A673 (cell line): ENCODE measurements at regions not wholly inside any gene's neighbourhood (a gene's known extent, or its start where the extent isn't known, plus 50 kb on each side); places are given as distances from the start of the nearest gene placed in this dataset.
"Not testable (repeated sequence)": the region's sequence is repeated elsewhere in the genome, so short reads cannot be mapped to it uniquely, and the experiment has no call there.

Experiments used
- BruUV-seq: library from RNA; stranded (reverse); fragments of 400-500 nt; replicated peaks from 2 replicates; lab custom pipeline; 2021; lab: Mats Ljungman, UMichigan
- CTCF ChIA-PET: fragments of 300-600 bp; sonication (Branson Sonifier 250); formaldehyde crosslinking; loops from one replicate; lab custom pipeline; 2022; ENCODE audit warnings: antibody characterized with exemption; lab: Charles Lee
- POLR2A ChIA-PET: fragments of 300-600 bp; sonication (Branson Sonifier 250); formaldehyde crosslinking; loops from one replicate; lab custom pipeline; 2022; ENCODE audit warnings: antibody characterized with exemption; ENCODE audit not compliant: low non-redundant PET; lab: Charles Lee
- DNase-seq: peaks from one replicate; pipeline ENCODE4 v3.0.0-alpha.2; 2015; ENCODE audit warnings: low spot score
- H3K27ac ChIP-seq: fragments of 200-600 bp; sonication (generic); 2 replicates; pipeline ENCODE4 v1.5.1; 2016; ENCODE audit warnings: mixed run types, low read depth, mild to moderate bottlenecking, mixed read lengths, antibody characterized with exemption, low read length; ENCODE audit not compliant: poor library complexity, severe bottlenecking
- H3K27me3 ChIP-seq: fragments of 200-600 bp; sonication (generic); replicated peaks from 2 replicates; pipeline ENCODE4 v1.6.1; 2017; ENCODE audit warnings: mixed run types, low read depth, mild to moderate bottlenecking, mixed read lengths, antibody characterized with exemption, low read length; ENCODE audit not compliant: insufficient read depth, poor library complexity
- H3K36me3 ChIP-seq: fragments of 200-600 bp; sonication (generic); 2 replicates; pipeline ENCODE4 v1.6.1; 2016; ENCODE audit warnings: mixed run types, mild to moderate bottlenecking, mixed read lengths, antibody characterized with exemption, low read length; ENCODE audit not compliant: insufficient read depth, poor library complexity, severe bottlenecking
- H3K4me1 ChIP-seq: fragments of 200-600 bp; sonication (generic); 2 replicates; pipeline ENCODE4 v1.6.1; 2017; ENCODE audit warnings: mixed run types, mild to moderate bottlenecking, mixed read lengths, antibody characterized with exemption, low read length; ENCODE audit not compliant: insufficient read depth, poor library complexity, severe bottlenecking
- H3K4me3 ChIP-seq: fragments of 200-600 bp; sonication (generic); 2 replicates; pipeline ENCODE4 v1.5.1; 2016; ENCODE audit warnings: low read depth, mixed run types, mild to moderate bottlenecking, mixed read lengths, low read length; ENCODE audit not compliant: poor library complexity, severe bottlenecking
- H3K9me3 ChIP-seq: fragments of 200-600 bp; sonication (generic); 2 replicates; pipeline ENCODE4 v1.6.1; 2016; ENCODE audit warnings: mixed run types, low read depth, mild to moderate bottlenecking, mixed read lengths, antibody characterized with exemption, low read length; ENCODE audit not compliant: poor library complexity, severe bottlenecking
- CTCF ChIP-seq: fragments of 300-800, 200-600 bp; sonication (generic); conservative IDR thresholded peaks from 2 replicates; pipeline ENCODE4 v1.5.1; 2017; ENCODE audit warnings: low read depth, mild to moderate bottlenecking, antibody characterized with exemption, low read length, moderate library complexity, mixed read lengths
- EZH2 ChIP-seq: fragments of 200-600 bp; sonication (generic); IDR thresholded peaks from 2 replicates; pipeline ENCODE4 v1.6.1; 2017; ENCODE audit warnings: borderline replicate concordance, low read depth, mild to moderate bottlenecking, mixed read lengths, antibody characterized with exemption, low read length; ENCODE audit not compliant: poor library complexity, severe bottlenecking
- intact Hi-C: fragments of 100-400 bp; cut with micrococcal nuclease; formaldehyde crosslinking; loops from one replicate; pipeline ENCODE4 v1.10.0; 2022; ENCODE audit not compliant: unreplicated experiment

- Histone ChIP-seq H3K9me3 (no peaks in the 10 kb centered on the region), H3K36me3 (no peaks in the 10 kb centered on the region), H3K27ac (no peak overlapping the region), H3K27me3 (no peaks in the 10 kb centered on the region), H3K4me1 (no peaks in the 10 kb centered on the region), H3K4me3 (no peak overlapping the region)
- intact Hi-C loops = no loop called here
- ChIA-PET CTCF (no interaction called here), POLR2A (no interaction called here)
- DNase-seq = no peak
- BruUV-seq = no TSS peak
- TF ChIP-seq CTCF (no peak), EZH2 (no peak)
These were observed 62.0 kb upstream of the SLC35F5 start for GRCh38 chr2:113818382-113818951.

GRCh38 chr2:113813396-113813795 lies 57.0 kb upstream of the SLC35F5 start:
- H3K27ac ChIP-seq, intact Hi-C loops, H3K4me1 ChIP-seq, H3K4me3 ChIP-seq, H3K36me3 ChIP-seq, CTCF ChIA-PET, POLR2A ChIA-PET, BruUV-seq, H3K27me3 ChIP-seq, H3K9me3 ChIP-seq, DNase-seq: not testable (repeated sequence)

GRCh38 chr2:113812204-113812603 lies 55.8 kb upstream of the SLC35F5 start:
- Histone ChIP-seq H3K27me3 (no peaks in the 10 kb centered on the region), H3K4me3 (no peak overlapping the region), H3K9me3 (no peaks in the 10 kb centered on the region), H3K36me3 (no peaks in the 10 kb centered on the region), H3K4me1 (no peaks in the 10 kb centered on the region), H3K27ac (no peak overlapping the region)
- ChIA-PET CTCF (no interaction called here), POLR2A (no interaction called here)
- TF ChIP-seq CTCF = no peak
- TF ChIP-seq EZH2 = no peak
- DNase-seq = no peak
- intact Hi-C loops = no loop called here
- BruUV-seq = no TSS peak
